HUES6 (cell line): ENCODE measurements at regions not wholly inside any gene's neighbourhood (a gene's known extent, or its start where the extent isn't known, plus 50 kb on each side); places are given as distances from the start of the nearest gene placed in this dataset.
"Not testable (repeated sequence)": the region's sequence is repeated elsewhere in the genome, so short reads cannot be mapped to it uniquely, and the experiment has no call there.

Experiments used
- H3K27ac ChIP-seq: 2 replicates; pipeline ENCODE4 v1.7.0; 2013; ENCODE audit warnings: low read depth, mild to moderate bottlenecking, low read length, inconsistent platforms
- H3K27me3 ChIP-seq: 2 replicates; pipeline ENCODE4 v1.6.1; 2013; ENCODE audit warnings: low read length; ENCODE audit not compliant: control insufficient read depth, insufficient read depth
- H3K36me3 ChIP-seq: 2 replicates; pipeline ENCODE4 v1.6.1; 2013; ENCODE audit warnings: low read length; ENCODE audit not compliant: control insufficient read depth, insufficient read depth
- H3K4me1 ChIP-seq: 2 replicates; pipeline ENCODE4 v1.6.1; 2013; ENCODE audit warnings: low read length; ENCODE audit not compliant: control insufficient read depth, insufficient read depth
- H3K4me3 ChIP-seq: 2 replicates; pipeline ENCODE4 v1.5.1; 2013; ENCODE audit warnings: low read depth, low read length
- H3K9ac ChIP-seq: one replicate; pipeline ENCODE4 v1.6.1; 2013; ENCODE audit warnings: mild to moderate bottlenecking, low read length
- H3K9me3 ChIP-seq: 2 replicates; pipeline ENCODE4 v1.6.1; 2013; ENCODE audit warnings: low read depth, low read length; ENCODE audit not compliant: control insufficient read depth, insufficient read depth

DNA sequence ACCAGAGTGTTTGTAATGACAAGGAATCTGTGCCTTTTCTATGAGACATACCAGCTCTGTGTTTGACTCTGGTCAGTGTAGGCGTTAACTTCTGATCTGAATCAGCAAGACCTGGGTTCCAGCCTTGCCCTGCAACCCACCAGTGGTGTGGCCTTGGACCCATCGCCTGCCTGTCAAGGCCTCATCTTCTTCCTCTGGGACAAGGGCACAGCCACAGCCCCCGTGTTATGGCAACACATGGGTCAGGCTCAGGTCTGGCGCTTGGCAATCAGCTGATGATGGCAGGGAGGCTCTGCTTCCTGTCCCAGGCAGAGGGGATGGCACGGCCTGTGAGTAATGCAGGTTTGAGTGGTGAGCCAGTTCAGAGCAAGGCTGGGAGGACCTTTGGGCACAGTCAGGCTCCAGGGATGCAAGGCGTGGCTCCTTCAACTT lies 69.1 kb upstream of the PLGLB2 start:
- not testable (repeated sequence) for H3K4me3 ChIP-seq, H3K36me3 ChIP-seq, H3K27me3 ChIP-seq, H3K9me3 ChIP-seq, H3K4me1 ChIP-seq, H3K27ac ChIP-seq, H3K9ac ChIP-seq

DNA sequence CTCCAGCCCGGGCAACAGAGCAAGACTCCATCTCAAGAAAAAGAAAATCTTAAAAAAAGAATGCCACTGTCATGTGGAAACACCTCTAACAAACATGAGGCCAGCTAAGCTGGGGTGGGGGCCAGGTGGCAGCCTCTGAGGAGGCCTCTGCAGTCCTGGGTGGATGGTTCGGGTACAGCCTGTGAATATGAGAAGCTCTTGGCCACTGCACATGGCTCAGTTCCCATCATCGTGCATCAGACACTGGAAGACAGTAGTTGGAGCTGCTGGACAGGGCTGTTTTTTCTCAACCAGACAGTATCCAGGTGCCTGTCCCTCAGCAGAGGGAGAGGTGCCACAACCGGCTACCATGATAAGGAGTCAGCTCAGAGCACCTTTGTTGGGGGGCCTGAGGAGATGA lies 67.9 kb upstream of the PLGLB2 start:
- not testable (repeated sequence) for H3K27ac ChIP-seq, H3K4me1 ChIP-seq, H3K36me3 ChIP-seq, H3K9me3 ChIP-seq, H3K27me3 ChIP-seq, H3K4me3 ChIP-seq, H3K9ac ChIP-seq

GRCh38 chr2:87680691-87681090 lies 67.2 kb upstream of the PLGLB2 start:
- not testable (repeated sequence) for H3K36me3 ChIP-seq, H3K9me3 ChIP-seq, H3K4me1 ChIP-seq, H3K27me3 ChIP-seq, H3K27ac ChIP-seq, H3K4me3 ChIP-seq, H3K9ac ChIP-seq

- H3K4me3 ChIP-seq, H3K9me3 ChIP-seq, H3K27me3 ChIP-seq, H3K9ac ChIP-seq, H3K27ac ChIP-seq, H3K4me1 ChIP-seq, H3K36me3 ChIP-seq: not testable (repeated sequence)
Observed at GRCh38 chr2:87683451-87683850, 64.4 kb upstream of the PLGLB2 start.

GRCh38 chr2:87683961-87684360 lies 63.9 kb upstream of the PLGLB2 start:
- H3K4me3 ChIP-seq, H3K9ac ChIP-seq, H3K27ac ChIP-seq, H3K4me1 ChIP-seq, H3K9me3 ChIP-seq, H3K36me3 ChIP-seq, H3K27me3 ChIP-seq: not testable (repeated sequence)

- not testable (repeated sequence) for H3K9ac ChIP-seq, H3K27ac ChIP-seq, H3K4me1 ChIP-seq, H3K27me3 ChIP-seq, H3K4me3 ChIP-seq, H3K36me3 ChIP-seq, H3K9me3 ChIP-seq
Observed at GRCh38 chr2:87685558-87685957, 62.3 kb upstream of the PLGLB2 start.

- not testable (repeated sequence) for H3K4me3 ChIP-seq, H3K27me3 ChIP-seq, H3K36me3 ChIP-seq, H3K4me1 ChIP-seq, H3K27ac ChIP-seq, H3K9ac ChIP-seq, H3K9me3 ChIP-seq
Observed at GRCh38 chr2:87686873-87687549, 60.9 kb upstream of the PLGLB2 start.

DNA sequence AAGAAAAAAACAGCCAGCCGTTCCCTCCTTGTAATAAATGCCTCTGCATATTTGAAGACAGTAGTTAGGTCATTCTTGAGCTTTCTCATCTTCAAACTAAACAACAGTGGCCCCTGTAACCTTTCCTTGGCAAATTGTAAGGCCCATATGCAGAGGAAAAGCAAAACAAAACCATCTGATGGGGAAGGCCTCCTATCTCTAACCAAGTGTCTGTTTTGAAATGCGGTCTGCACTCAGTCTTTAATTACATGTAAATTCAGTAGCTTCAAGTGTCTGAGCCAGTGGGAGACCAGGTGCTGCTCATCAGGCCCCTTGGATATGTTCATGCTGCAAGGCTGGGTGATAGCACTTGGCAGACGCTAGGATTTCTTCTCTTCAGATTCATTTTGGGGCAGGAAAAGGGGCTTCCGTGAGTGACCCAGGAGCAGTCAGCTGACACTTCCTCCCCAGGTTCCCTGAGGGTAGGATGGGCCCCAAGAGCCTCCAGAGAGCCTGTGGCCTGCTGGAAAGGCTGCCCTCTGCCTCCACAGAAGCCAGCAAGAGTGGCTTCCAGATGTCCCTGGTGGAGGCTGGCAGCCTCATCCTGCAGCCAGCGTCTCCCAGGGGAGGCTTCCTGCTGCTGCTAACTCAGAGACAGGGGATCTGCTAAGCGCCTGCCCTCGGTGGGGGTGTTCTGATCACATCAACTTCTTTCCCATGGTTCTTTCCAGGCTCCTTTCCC lies 60.2 kb upstream of the PLGLB2 start:
- H3K4me3 ChIP-seq, H3K27ac ChIP-seq, H3K9me3 ChIP-seq, H3K4me1 ChIP-seq, H3K9ac ChIP-seq, H3K27me3 ChIP-seq, H3K36me3 ChIP-seq: not testable (repeated sequence)

- not testable (repeated sequence) for H3K4me1 ChIP-seq, H3K27me3 ChIP-seq, H3K4me3 ChIP-seq, H3K9ac ChIP-seq, H3K27ac ChIP-seq, H3K36me3 ChIP-seq, H3K9me3 ChIP-seq
Observed at GRCh38 chr2:87691899-87692592, 55.8 kb upstream of the PLGLB2 start.

GRCh38 chr2:87692914-87693313 lies 55.0 kb upstream of the PLGLB2 start:
- not testable (repeated sequence) for H3K36me3 ChIP-seq, H3K4me1 ChIP-seq, H3K9me3 ChIP-seq, H3K27ac ChIP-seq, H3K9ac ChIP-seq, H3K4me3 ChIP-seq, H3K27me3 ChIP-seq

DNA sequence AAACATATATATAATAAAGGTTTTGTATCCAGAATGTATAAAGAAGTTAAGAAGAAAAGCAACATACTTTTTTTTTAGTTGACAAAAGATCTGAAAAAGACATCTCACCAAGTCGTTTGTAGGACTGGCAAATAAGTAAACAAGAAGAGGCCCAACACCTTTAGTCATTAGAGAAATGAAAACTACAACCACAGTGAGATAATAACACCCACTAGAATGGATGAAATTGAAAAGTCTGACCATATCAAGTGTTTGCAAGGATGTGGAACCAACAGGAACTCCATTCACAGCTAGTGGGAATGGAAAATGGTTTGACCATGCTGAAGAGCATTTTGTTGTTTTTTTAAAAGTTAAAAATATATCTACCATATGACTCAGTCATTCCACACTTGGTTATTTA lies 54.0 kb upstream of the PLGLB2 start:
- H3K4me3 ChIP-seq, H3K9ac ChIP-seq, H3K27me3 ChIP-seq, H3K27ac ChIP-seq, H3K4me1 ChIP-seq, H3K36me3 ChIP-seq, H3K9me3 ChIP-seq: not testable (repeated sequence)
